Urothelium cell line (cell line): ENCODE measurements at regions not wholly inside any gene's neighbourhood (a gene's known extent, or its start where the extent isn't known, plus 50 kb on each side); places are given as distances from the start of the nearest gene placed in this dataset.

Experiments used
- DNase-seq: peaks from one replicate; pipeline ENCODE4 v3.0.0; 2011; ENCODE audit warnings: low spot score, mixed read lengths
- FAIRE-seq: peaks from 2 replicates; lab custom pipeline; 2011; peaks lifted over from hg19 to GRCh38; lab: Jason Lieb, UNC

GRCh38 chr6:40973304-40973703, 65.7 kb downstream of the UNC5CL start:
- FAIRE-seq (no peak), DNase-seq (no peak)

GRCh38 chr6:40972814-40973213, 66.2 kb downstream of the UNC5CL start:
- no peak for FAIRE-seq
- DNase-seq = no peak

GRCh38 chr6:40972190-40972589, 66.8 kb downstream of the UNC5CL start:
- FAIRE-seq = no peak
- DNase-seq = no peak

- no peak for FAIRE-seq
- no peak for DNase-seq
Observed at GRCh38 chr6:40968620-40969164, 70.3 kb downstream of the UNC5CL start.

GRCh38 chr6:40966860-40967259, 72.2 kb downstream of the UNC5CL start:
- DNase-seq = no peak
- FAIRE-seq = no peak

GRCh38 chr6:40965046-40965445, 74.0 kb downstream of the UNC5CL start:
- DNase-seq = no peak
- FAIRE-seq = no peak

GRCh38 chr6:40963019-40963418, 76.0 kb downstream of the UNC5CL start:
- no peak for DNase-seq
- no peak for FAIRE-seq

GRCh38 chr6:40962241-40962640, 76.8 kb downstream of the UNC5CL start:
- DNase-seq = peak; percentile 90
- peak; percentile 81 for FAIRE-seq

GRCh38 chr6:40961831-40962230, 77.2 kb downstream of the UNC5CL start:
- FAIRE-seq = no peak

GRCh38 chr6:40960742-40961430, 78.1 kb downstream of the UNC5CL start:
- DNase-seq = no peak
- FAIRE-seq = no peak

More at GRCh38 chr6:40961831-40962230, 77.2 kb downstream of the UNC5CL start:
- DNase-seq = no peak

- no peak for DNase-seq
- no peak for FAIRE-seq
Observed at GRCh38 chr6:40959781-40960327, 79.2 kb downstream of the UNC5CL start.

GRCh38 chr6:40958738-40959137, 80.3 kb downstream of the UNC5CL start:
- FAIRE-seq = no peak
- no peak for DNase-seq

- no peak for FAIRE-seq
Observed at GRCh38 chr6:40957616-40958492, 81.2 kb downstream of the UNC5CL start.

GRCh38 chr6:40956936-40957335, 82.1 kb downstream of the UNC5CL start:
- FAIRE-seq = no peak
- DNase-seq = no peak

More at GRCh38 chr6:40957616-40958492, 81.2 kb downstream of the UNC5CL start:
- DNase-seq = peak; percentile 74

GRCh38 chr6:40955178-40955545, 83.9 kb downstream of the UNC5CL start:
- DNase-seq = no peak
- FAIRE-seq = no peak

GRCh38 chr6:40954446-40955177, 84.4 kb downstream of the UNC5CL start:
- FAIRE-seq (no peak), DNase-seq (no peak)

GRCh38 chr6:40953486-40953885, 85.5 kb downstream of the UNC5CL start:
- FAIRE-seq (no peak), DNase-seq (no peak)

GRCh38 chr6:40950986-40951698, 87.9 kb downstream of the UNC5CL start:
- FAIRE-seq (no peak), DNase-seq (peak; percentile 80)

GRCh38 chr6:40948570-40948969, 90.5 kb downstream of the UNC5CL start:
- no peak for FAIRE-seq
- no peak for DNase-seq

GRCh38 chr6:40947876-40948526, 91.0 kb downstream of the UNC5CL start:
- FAIRE-seq (no peak), DNase-seq (peak; percentile 51)
